A673 (cell line): ENCODE measurements at regions not wholly inside any gene's neighbourhood (a gene's known extent, or its start where the extent isn't known, plus 50 kb on each side); places are given as distances from the start of the nearest gene placed in this dataset.

Source experiments
- EZH2 ChIP-seq: fragments of 200-600 bp; sonication (generic); IDR thresholded peaks from 2 replicates; pipeline ENCODE4 v1.6.1; 2017; ENCODE audit warnings: borderline replicate concordance, low read depth, mild to moderate bottlenecking, mixed read lengths, antibody characterized with exemption, low read length; ENCODE audit not compliant: poor library complexity, severe bottlenecking
- TF ChIP-seq, protein P1 (sequence below): fragments of 300-800, 200-600 bp; sonication (generic); conservative IDR thresholded peaks from 2 replicates; pipeline ENCODE4 v1.5.1; 2017; ENCODE audit warnings: low read depth, mild to moderate bottlenecking, antibody characterized with exemption, low read length, moderate library complexity, mixed read lengths

DNA sequence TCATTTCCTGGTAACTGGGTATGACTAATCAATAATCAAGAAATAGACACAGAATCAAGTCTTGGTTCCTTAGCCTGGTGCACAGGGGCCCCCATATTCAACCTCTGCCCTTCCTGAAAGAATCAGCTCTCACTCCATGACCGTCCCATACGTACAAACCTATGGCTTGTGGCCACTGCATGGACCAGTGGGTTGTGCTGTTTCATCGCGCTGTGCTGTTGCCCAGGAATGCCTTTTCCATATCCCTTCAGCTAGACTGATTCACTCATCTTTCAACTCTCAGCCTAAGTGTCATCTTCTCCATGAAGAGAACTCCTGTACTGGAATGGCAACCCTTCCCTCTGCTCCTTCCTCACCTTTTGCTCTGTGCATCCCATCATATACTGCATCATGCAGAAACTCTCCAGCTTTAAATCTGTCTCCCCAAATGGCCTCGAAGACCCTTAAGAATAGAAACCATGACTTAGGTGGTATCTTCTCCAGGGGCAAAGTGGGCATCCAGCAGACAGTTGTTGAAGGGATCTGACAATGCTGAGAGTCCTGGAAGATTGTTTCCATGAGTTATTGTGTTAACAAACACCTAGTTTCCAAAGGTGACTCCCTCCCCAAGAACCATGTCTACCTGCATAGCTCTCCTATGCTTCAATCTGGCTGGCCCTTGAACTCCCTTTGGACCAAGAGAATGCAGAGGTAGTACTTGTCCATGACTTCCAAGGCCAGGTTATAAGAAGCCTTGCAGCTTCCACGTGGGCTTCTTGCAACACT lies 180.8 kb downstream of the ACTL7B start:
- TF ChIP-seq, protein P1, sequence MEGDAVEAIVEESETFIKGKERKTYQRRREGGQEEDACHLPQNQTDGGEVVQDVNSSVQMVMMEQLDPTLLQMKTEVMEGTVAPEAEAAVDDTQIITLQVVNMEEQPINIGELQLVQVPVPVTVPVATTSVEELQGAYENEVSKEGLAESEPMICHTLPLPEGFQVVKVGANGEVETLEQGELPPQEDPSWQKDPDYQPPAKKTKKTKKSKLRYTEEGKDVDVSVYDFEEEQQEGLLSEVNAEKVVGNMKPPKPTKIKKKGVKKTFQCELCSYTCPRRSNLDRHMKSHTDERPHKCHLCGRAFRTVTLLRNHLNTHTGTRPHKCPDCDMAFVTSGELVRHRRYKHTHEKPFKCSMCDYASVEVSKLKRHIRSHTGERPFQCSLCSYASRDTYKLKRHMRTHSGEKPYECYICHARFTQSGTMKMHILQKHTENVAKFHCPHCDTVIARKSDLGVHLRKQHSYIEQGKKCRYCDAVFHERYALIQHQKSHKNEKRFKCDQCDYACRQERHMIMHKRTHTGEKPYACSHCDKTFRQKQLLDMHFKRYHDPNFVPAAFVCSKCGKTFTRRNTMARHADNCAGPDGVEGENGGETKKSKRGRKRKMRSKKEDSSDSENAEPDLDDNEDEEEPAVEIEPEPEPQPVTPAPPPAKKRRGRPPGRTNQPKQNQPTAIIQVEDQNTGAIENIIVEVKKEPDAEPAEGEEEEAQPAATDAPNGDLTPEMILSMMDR = no peak
- no peak for TF ChIP-seq EZH2
